ENCODE measurements at regions not wholly inside any gene's neighbourhood (a gene's known extent, or its start where the extent isn't known, plus 50 kb on each side); places are given as distances from the start of the nearest gene placed in this dataset.

GRCh38 chr1:79259390-79260336 is 253.1 kb upstream of the ADGRL4 start:
- intact Hi-C loops (cut with DNase I; ENCODE audit: low total_unique reads) = no loop called here
- no peaks in the 10 kb centered on the region for H3K9me3 ChIP-seq
- no peak for DNase-seq (ENCODE audit: low spot score in 2 of 2)
- H3K36me3 ChIP-seq = no peaks in the 10 kb centered on the region
- H3K4me3 ChIP-seq = no peak overlapping the region
- TF ChIP-seq POLR2AphosphoS5 (IDR thresholded peaks at IDR 0.05) (no peak), POLR2A (IDR thresholded peaks at IDR 0.05) (no peak), CTCF (IDR thresholded peaks at IDR 0.05) (peak in 1 of 3 donors; percentile 45)
- no peak overlapping the region for H3K27ac ChIP-seq
- no peaks in the 10 kb centered on the region for H3K4me1 ChIP-seq
- no peaks in the 10 kb centered on the region for H3K27me3 ChIP-seq

GRCh38 chr1:79255421-79255820 is 248.9 kb upstream of the ADGRL4 start:
- intact Hi-C loops (cut with DNase I; ENCODE audit: low total_unique reads) = no loop called here
- TF ChIP-seq CTCF (IDR thresholded peaks at IDR 0.05) = no peak
- TF ChIP-seq POLR2A (IDR thresholded peaks at IDR 0.05) = no peak
- no peak for TF ChIP-seq POLR2AphosphoS5 (IDR thresholded peaks at IDR 0.05)
- no peak for DNase-seq (ENCODE audit: low spot score in 2 of 2)
- H3K4me1 ChIP-seq = no peaks in the 10 kb centered on the region
- no peaks in the 10 kb centered on the region for H3K36me3 ChIP-seq
- H3K27ac ChIP-seq = no peak overlapping the region
- no peak overlapping the region for H3K4me3 ChIP-seq
- H3K9me3 ChIP-seq = no peaks in the 10 kb centered on the region
- H3K27me3 ChIP-seq = no peaks in the 10 kb centered on the region

GRCh38 chr1:79252598-79252997 is 246.1 kb upstream of the ADGRL4 start:
- no peak for TF ChIP-seq CTCF (IDR thresholded peaks at IDR 0.05)
- no peak for TF ChIP-seq POLR2AphosphoS5 (IDR thresholded peaks at IDR 0.05)
- no peak for TF ChIP-seq POLR2A (IDR thresholded peaks at IDR 0.05)
- H3K9me3 ChIP-seq = no peaks in the 10 kb centered on the region
- no peaks in the 10 kb centered on the region for H3K36me3 ChIP-seq
- H3K27ac ChIP-seq = no peak overlapping the region
- no peaks in the 10 kb centered on the region for H3K4me1 ChIP-seq
- intact Hi-C loops (cut with DNase I; ENCODE audit: low total_unique reads) = no loop called here
- no peak overlapping the region for H3K4me3 ChIP-seq
- no peak for DNase-seq (ENCODE audit: low spot score in 2 of 2)
- H3K27me3 ChIP-seq = no peaks in the 10 kb centered on the region

- TF ChIP-seq CTCF (IDR thresholded peaks at IDR 0.05) = no peak
- TF ChIP-seq POLR2AphosphoS5 (IDR thresholded peaks at IDR 0.05) = no peak
- no peak for TF ChIP-seq POLR2A (IDR thresholded peaks at IDR 0.05)
- Histone ChIP-seq H3K9me3 (no peaks in the 10 kb centered on the region), H3K4me1 (no peaks in the 10 kb centered on the region), H3K27ac (no peak overlapping the region), H3K27me3 (no peaks in the 10 kb centered on the region), H3K4me3 (no peak overlapping the region), H3K36me3 (no peaks in the 10 kb centered on the region)
- DNase-seq (ENCODE audit: low spot score in 2 of 2) = no peak
- intact Hi-C loops (cut with DNase I; ENCODE audit: low total_unique reads) = no loop called here
These were observed 233.3 kb upstream of the ADGRL4 start for GRCh38 chr1:79239840-79240239.

- intact Hi-C loops (cut with DNase I; ENCODE audit: low total_unique reads) = no loop called here
- Histone ChIP-seq H3K36me3 (no peaks in the 10 kb centered on the region), H3K27ac (no peak overlapping the region), H3K4me3 (no peak overlapping the region), H3K9me3 (no peaks in the 10 kb centered on the region), H3K4me1 (no peaks in the 10 kb centered on the region), H3K27me3 (no peaks in the 10 kb centered on the region)
- no peak for DNase-seq (ENCODE audit: low spot score in 2 of 2)
- TF ChIP-seq POLR2AphosphoS5 (IDR thresholded peaks at IDR 0.05) = no peak
- no peak for TF ChIP-seq POLR2A (IDR thresholded peaks at IDR 0.05)
- TF ChIP-seq CTCF (IDR thresholded peaks at IDR 0.05) = no peak
These were observed 228.9 kb upstream of the ADGRL4 start for GRCh38 chr1:79235301-79236002.

Measured in breast epithelium (tissue), 4 donors.